KG1 (cell line): ENCODE measurements at regions not wholly inside any gene's neighbourhood (a gene's known extent, or its start where the extent isn't known, plus 50 kb on each side); places are given as distances from the start of the nearest gene placed in this dataset.

Experiments used
- DNase-seq: peaks from one replicate; lab custom pipeline; 2025; lab: John Stamatoyannopoulos, UW

GRCh38 chr1:232248276-232248820 is 381.6 kb downstream of the SIPA1L2 start:
- no peak for DNase-seq

- DNase-seq = no peak
Measured at GRCh38 chr1:232247669-232248068, 382.3 kb downstream of the SIPA1L2 start.

- DNase-seq = no peak
Measured at GRCh38 chr1:232244426-232244825, 385.5 kb downstream of the SIPA1L2 start.

GRCh38 chr1:232239998-232240397 is 389.9 kb downstream of the SIPA1L2 start:
- no peak for DNase-seq

GRCh38 chr1:232239522-232239921 is 390.4 kb downstream of the SIPA1L2 start:
- no peak for DNase-seq

- no peak for DNase-seq
Measured at GRCh38 chr1:232238009-232238408, 391.9 kb downstream of the SIPA1L2 start.

GRCh38 chr1:232227306-232227705 is 402.6 kb downstream of the SIPA1L2 start:
- no peak for DNase-seq

GRCh38 chr1:232226197-232226712 is 403.7 kb downstream of the SIPA1L2 start:
- no peak for DNase-seq

- DNase-seq = no peak
Measured at GRCh38 chr1:232225336-232226131, 404.4 kb downstream of the SIPA1L2 start.

GRCh38 chr1:232223887-232224286 is 406.0 kb downstream of the SIPA1L2 start:
- DNase-seq = no peak

GRCh38 chr1:232223183-232223708 is 406.7 kb downstream of the SIPA1L2 start:
- DNase-seq = no peak

- DNase-seq = no peak
Measured at GRCh38 chr1:232222614-232223013, 407.3 kb downstream of the SIPA1L2 start.

GRCh38 chr1:232221802-232222499 is 408.0 kb downstream of the SIPA1L2 start:
- DNase-seq = no peak

- DNase-seq = no peak
Measured at GRCh38 chr1:232218955-232219865, 410.7 kb downstream of the SIPA1L2 start.

- no peak for DNase-seq
Measured at GRCh38 chr1:232213928-232214327, 416.0 kb downstream of the SIPA1L2 start.

GRCh38 chr1:232212253-232212652 is 417.7 kb downstream of the SIPA1L2 start:
- DNase-seq = no peak

- DNase-seq = no peak
Measured at GRCh38 chr1:232211149-232211548, 418.8 kb downstream of the SIPA1L2 start.

- no peak for DNase-seq
Measured at GRCh38 chr1:232209357-232209756, 420.6 kb downstream of the SIPA1L2 start.

GRCh38 chr1:232207073-232207866 is 422.7 kb downstream of the SIPA1L2 start:
- no peak for DNase-seq

- no peak for DNase-seq
Measured at GRCh38 chr1:232204269-232204668, 425.7 kb downstream of the SIPA1L2 start.

- no peak for DNase-seq
Measured at GRCh38 chr1:232201024-232201423, 428.9 kb downstream of the SIPA1L2 start.
